Tibial nerve (tissue), 4 donors: ENCODE measurements at regions not wholly inside any gene's neighbourhood (a gene's known extent, or its start where the extent isn't known, plus 50 kb on each side); places are given as distances from the start of the nearest gene placed in this dataset.

Experiments used
- DNase-seq, 2 donors: peaks; one replicate each; pipeline ENCODE4 v3.0.0-alpha.2; 2019; ENCODE audit warnings: low spot score in 2 of 2
- H3K27ac ChIP-seq, 4 donors: fragments of 200-600 bp; sonication (generic) in 3 of 4; one replicate each; pipeline ENCODE4 v1.5.1; 2017 to 2019; ENCODE audit warnings: mild to moderate bottlenecking in 1 of 4
- H3K27me3 ChIP-seq, 2 donors: fragments of 200-600 bp; sonication (generic) in 1 of 2; one replicate each; pipeline versions ENCODE4 v1.5.1 to v1.6.0; 2017 to 2019
- H3K36me3 ChIP-seq, 3 donors: fragments of 200-600 bp; sonication (generic); one replicate each; pipeline ENCODE4 v1.5.1; 2018 to 2019
- H3K4me1 ChIP-seq, 4 donors: fragments of 200-600 bp; sonication (generic) in 3 of 4; one replicate each; pipeline ENCODE4 v1.5.1; 2017 to 2019
- H3K4me3 ChIP-seq, 4 donors: fragments of 200-600 bp; sonication (generic) in 3 of 4; one replicate each; pipeline ENCODE4 v1.5.1; 2017 to 2019; ENCODE audit warnings: mild to moderate bottlenecking in 1 of 4, moderate library complexity in 1 of 4
- H3K9me3 ChIP-seq, 4 donors: fragments of 200-600 bp; sonication (generic) in 3 of 4; one replicate each; pipeline ENCODE4 v1.5.1; 2017 to 2019
- EP300 ChIP-seq, 2 donors: sonication (generic); formaldehyde crosslinking; IDR thresholded peaks; one replicate each; pipeline ENCODE4 v1.6.1; 2017; ENCODE audit warnings: antibody characterized with exemption in 2 of 2, mild to moderate bottlenecking in 1 of 2
- POLR2A ChIP-seq, 2 donors: fragments of 450-650 bp; IDR thresholded peaks; one replicate each; pipeline ENCODE4 v1.6.1; 2017; ENCODE audit warnings: antibody characterized with exemption in 2 of 2, mild to moderate bottlenecking in 2 of 2, moderate library complexity in 2 of 2
- WGBS, 2 donors: methylation state at CpG; one replicate each; pipeline ENCODE4 v1.1.5; 2018; 5-methylcytosine and 5-hydroxymethylcytosine counted together
- TF ChIP-seq, protein P1 (sequence below), 5 experiments: fragments of 200-600 bp in 3 of 5; fragments of 450-650 bp in 2 of 5; sonication (generic) in 3 of 5; IDR thresholded peaks; one replicate each; pipeline ENCODE4 v1.5.1; 2016 to 2019; ENCODE audit warnings: antibody characterized with exemption in 5 of 5, mild to moderate bottlenecking in 3 of 5, moderate library complexity in 2 of 5

DNA sequence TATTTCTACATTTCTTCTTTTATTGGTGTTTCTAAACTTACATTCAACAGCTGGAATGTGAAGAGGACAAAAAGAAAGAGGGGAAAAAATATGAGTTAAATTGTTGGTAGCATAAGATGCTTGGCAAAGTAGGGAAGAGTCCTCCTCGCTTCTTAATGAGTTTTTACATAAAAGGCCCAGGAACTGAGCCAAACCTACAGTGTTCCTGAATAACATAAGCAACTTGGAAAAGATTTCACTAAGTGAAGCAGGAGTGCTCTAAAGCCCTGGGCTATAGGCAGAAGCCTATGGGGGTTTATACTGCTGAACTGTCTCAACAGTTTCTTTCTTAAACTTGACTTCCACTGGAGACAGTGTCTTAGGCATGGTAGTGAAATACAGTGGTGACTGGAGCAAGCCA, 115.0 kb upstream of the USP25 start:
- no peak overlapping the region for H3K27ac ChIP-seq
- H3K4me1 ChIP-seq, result peaks cover 0 to 19% (median 6%) of the 10 kb centered on the region in 4 donors
- no peak for DNase-seq
- no peaks in the 10 kb centered on the region for H3K27me3 ChIP-seq
- H3K9me3 ChIP-seq, result peaks cover 0 to 8% (median 0%) of the 10 kb centered on the region in 4 donors
- H3K4me3 ChIP-seq, result no peak overlapping the region
- H3K36me3 ChIP-seq, result no peaks in the 10 kb centered on the region
- 36 to 45% methylated on average over 1 of the region's 1 CpG for WGBS, 2 donors
- TF ChIP-seq POLR2A (IDR thresholded peaks at IDR 0.05) (no peak), EP300 (IDR thresholded peaks at IDR 0.05) (no peak)
- TF ChIP-seq, protein P1, sequence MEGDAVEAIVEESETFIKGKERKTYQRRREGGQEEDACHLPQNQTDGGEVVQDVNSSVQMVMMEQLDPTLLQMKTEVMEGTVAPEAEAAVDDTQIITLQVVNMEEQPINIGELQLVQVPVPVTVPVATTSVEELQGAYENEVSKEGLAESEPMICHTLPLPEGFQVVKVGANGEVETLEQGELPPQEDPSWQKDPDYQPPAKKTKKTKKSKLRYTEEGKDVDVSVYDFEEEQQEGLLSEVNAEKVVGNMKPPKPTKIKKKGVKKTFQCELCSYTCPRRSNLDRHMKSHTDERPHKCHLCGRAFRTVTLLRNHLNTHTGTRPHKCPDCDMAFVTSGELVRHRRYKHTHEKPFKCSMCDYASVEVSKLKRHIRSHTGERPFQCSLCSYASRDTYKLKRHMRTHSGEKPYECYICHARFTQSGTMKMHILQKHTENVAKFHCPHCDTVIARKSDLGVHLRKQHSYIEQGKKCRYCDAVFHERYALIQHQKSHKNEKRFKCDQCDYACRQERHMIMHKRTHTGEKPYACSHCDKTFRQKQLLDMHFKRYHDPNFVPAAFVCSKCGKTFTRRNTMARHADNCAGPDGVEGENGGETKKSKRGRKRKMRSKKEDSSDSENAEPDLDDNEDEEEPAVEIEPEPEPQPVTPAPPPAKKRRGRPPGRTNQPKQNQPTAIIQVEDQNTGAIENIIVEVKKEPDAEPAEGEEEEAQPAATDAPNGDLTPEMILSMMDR (IDR thresholded peaks at IDR 0.05), result no peak

DNA sequence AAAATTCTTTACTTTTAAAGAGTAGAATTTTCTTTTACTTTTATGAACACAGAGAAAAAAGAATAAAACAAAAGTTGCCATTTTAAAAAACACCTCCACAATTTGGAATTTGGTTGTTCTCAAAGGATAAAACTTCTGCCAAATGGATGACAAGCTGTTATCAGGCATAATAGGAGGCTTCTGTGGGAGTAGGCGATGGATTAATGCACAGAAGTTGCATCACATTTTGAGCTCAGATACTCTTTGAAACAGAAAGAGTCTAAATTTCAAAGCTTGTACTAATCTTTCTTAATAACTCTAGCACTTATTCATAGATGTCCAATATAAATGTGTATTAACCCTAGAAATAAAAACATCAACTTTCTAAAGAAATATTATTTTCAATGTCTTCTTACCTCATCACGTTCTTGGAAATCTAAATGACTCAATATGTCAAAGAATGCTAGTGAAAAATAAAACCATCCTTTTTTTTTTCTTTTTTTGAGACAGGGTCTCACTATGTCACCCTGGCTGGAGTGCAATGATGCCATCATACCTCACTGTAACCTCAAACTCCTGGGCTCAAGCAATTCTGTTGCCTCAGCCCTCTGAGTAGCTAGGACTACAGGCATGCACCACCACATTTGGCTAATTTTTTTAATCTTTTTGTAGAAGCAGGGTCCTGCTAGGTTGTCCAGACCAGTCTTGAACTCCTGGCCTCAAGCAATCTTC, 112.8 kb upstream of the USP25 start:
- no peak for DNase-seq
- peaks cover 0 to 3% (median 0%) of the 10 kb centered on the region in 4 donors for H3K9me3 ChIP-seq
- peaks cover 0 to 19% (median 6%) of the 10 kb centered on the region in 4 donors for H3K4me1 ChIP-seq
- H3K27ac ChIP-seq, result peak overlapping the region in 2 of 4 donors; percentile 42 to 50
- TF ChIP-seq POLR2A (IDR thresholded peaks at IDR 0.05) (no peak), EP300 (IDR thresholded peaks at IDR 0.05) (no peak)
- TF ChIP-seq, protein P1 (IDR thresholded peaks at IDR 0.05), result no peak
- no peaks in the 10 kb centered on the region for H3K27me3 ChIP-seq
- no peak overlapping the region for H3K4me3 ChIP-seq
- 38 to 50% methylated on average over 2 of the region's 2 CpGs for WGBS, 2 donors
- H3K36me3 ChIP-seq, result no peaks in the 10 kb centered on the region

DNA sequence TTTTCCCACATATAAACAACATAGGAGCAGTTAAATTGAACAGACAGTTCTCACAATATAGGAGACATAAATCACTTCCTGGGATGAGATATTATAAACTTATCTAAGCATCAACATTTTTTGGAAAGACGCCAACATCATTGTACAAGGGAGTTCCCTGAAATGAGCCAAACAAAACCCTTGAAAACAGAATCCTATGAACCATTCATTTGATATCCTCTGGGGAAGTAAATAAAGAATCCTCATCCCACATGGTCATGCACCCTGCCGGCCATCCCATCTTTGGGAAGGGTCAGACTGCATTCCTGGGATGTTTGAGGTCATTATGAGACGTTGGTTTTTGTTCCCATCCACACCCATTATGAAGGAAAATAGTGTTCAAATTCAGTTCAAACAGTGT, 111.8 kb upstream of the USP25 start:
- Histone ChIP-seq H3K27me3 (no peaks in the 10 kb centered on the region), H3K9me3 (no peaks in the 10 kb centered on the region), H3K27ac (peak overlapping the region in 2 of 4 donors; percentile 42 to 63), H3K36me3 (no peaks in the 10 kb centered on the region), H3K4me3 (no peak overlapping the region), H3K4me1 (peaks cover 0 to 19% (median 6%) of the 10 kb centered on the region in 4 donors)
- no peak for DNase-seq
- no peak for TF ChIP-seq POLR2A (IDR thresholded peaks at IDR 0.05)
- TF ChIP-seq, protein P1 (IDR thresholded peaks at IDR 0.05), result no peak
- TF ChIP-seq EP300 (IDR thresholded peaks at IDR 0.05), result peak; percentile 66
- WGBS, 2 donors, result 9 to 14% methylated on average over 3 of the region's 3 CpGs

DNA sequence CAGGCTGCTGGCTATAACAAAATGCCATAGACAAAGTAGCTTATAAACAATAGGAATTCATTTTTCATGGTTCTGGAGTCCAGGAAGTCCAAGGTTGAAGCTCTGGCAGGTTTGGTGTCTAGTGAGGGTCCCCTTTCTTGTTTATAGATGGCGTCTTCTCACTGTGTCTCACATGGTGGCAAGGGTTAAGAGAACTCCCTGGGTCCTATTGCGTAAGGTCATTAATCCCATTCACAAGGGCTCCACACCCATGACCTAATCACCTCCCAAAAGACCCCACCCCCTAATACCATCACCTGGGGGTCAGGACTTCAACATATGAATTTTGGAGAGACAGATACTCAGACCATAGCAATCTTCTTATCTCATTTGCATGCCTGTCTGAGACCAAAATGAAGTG, 108.9 kb upstream of the USP25 start:
- Histone ChIP-seq H3K9me3 (no peaks in the 10 kb centered on the region), H3K4me3 (no peak overlapping the region), H3K36me3 (no peaks in the 10 kb centered on the region), H3K27me3 (no peaks in the 10 kb centered on the region), H3K27ac (no peak overlapping the region), H3K4me1 (peaks cover 0 to 19% (median 6%) of the 10 kb centered on the region in 4 donors)
- DNase-seq, result no peak
- TF ChIP-seq EP300 (IDR thresholded peaks at IDR 0.05) (no peak), POLR2A (IDR thresholded peaks at IDR 0.05) (no peak)
- TF ChIP-seq, protein P1 (IDR thresholded peaks at IDR 0.05), result no peak
- 93 to 100% methylated on average over 2 of the region's 2 CpGs for WGBS, 2 donors

DNA sequence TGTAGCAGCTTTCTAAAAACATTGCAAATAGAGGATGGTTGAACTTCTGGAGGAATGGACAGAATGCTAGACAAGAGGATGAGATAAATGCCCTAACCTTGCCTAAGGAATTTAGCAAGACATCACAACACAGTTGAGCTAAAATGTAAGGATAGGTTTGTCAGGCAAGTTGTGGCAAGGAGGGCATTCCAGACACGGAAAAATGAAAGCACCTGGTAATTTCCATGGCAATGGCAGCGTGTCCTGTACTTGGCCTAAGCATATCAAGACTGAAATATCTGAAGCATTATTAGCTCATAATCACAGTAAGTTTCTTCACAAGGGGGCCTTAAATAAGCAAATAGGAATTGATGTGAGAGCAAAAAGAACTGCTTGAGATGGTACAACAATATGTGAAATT, 105.1 kb upstream of the USP25 start:
- TF ChIP-seq, protein P1 (IDR thresholded peaks at IDR 0.05), result no peak
- TF ChIP-seq EP300 (IDR thresholded peaks at IDR 0.05), result no peak
- no peak for TF ChIP-seq POLR2A (IDR thresholded peaks at IDR 0.05)
- Histone ChIP-seq H3K4me1 (no peaks in the 10 kb centered on the region), H3K9me3 (no peaks in the 10 kb centered on the region), H3K4me3 (no peak overlapping the region), H3K27ac (no peak overlapping the region), H3K27me3 (no peaks in the 10 kb centered on the region), H3K36me3 (no peaks in the 10 kb centered on the region)
- DNase-seq, result no peak
- 81 to 84% methylated on average over 2 of the region's 2 CpGs for WGBS, 2 donors
